Urothelium cell line (cell line): ENCODE measurements at regions not wholly inside any gene's neighbourhood (a gene's known extent, or its start where the extent isn't known, plus 50 kb on each side); places are given as distances from the start of the nearest gene placed in this dataset.
"Not testable (repeated sequence)": the region's sequence is repeated elsewhere in the genome, so short reads cannot be mapped to it uniquely, and the experiment has no call there.

Experiments used
- DNase-seq: peaks from one replicate; pipeline ENCODE4 v3.0.0; 2011; ENCODE audit warnings: low spot score, mixed read lengths
- FAIRE-seq: peaks from 2 replicates; lab custom pipeline; 2011; peaks lifted over from hg19 to GRCh38; lab: Jason Lieb, UNC

- no peak for DNase-seq
Measured at GRCh38 chr7:92976931-92977330, 140.6 kb upstream of the CDK6 start.

GRCh38 chr7:92973974-92974373 is 137.6 kb upstream of the CDK6 start:
- DNase-seq: peak; percentile 53
- FAIRE-seq: no peak

More at GRCh38 chr7:92976931-92977330, 140.6 kb upstream of the CDK6 start:
- no peak for FAIRE-seq

- DNase-seq (peak; percentile 27), FAIRE-seq (peak; percentile 44)
Measured at GRCh38 chr7:92973293-92973731, 136.9 kb upstream of the CDK6 start.

- DNase-seq (no peak), FAIRE-seq (no peak)
Measured at GRCh38 chr7:92972441-92972840, 136.1 kb upstream of the CDK6 start.

GRCh38 chr7:92969061-92969460 is 132.7 kb upstream of the CDK6 start:
- FAIRE-seq (no peak), DNase-seq (no peak)

- DNase-seq (no peak), FAIRE-seq (no peak)
Measured at GRCh38 chr7:92968502-92968901, 132.1 kb upstream of the CDK6 start.

GRCh38 chr7:92967238-92967637 is 130.9 kb upstream of the CDK6 start:
- peak; percentile 56 for FAIRE-seq
- DNase-seq: no peak

GRCh38 chr7:92964141-92964540 is 127.8 kb upstream of the CDK6 start:
- DNase-seq (no peak), FAIRE-seq (no peak)

GRCh38 chr7:92963566-92963965 is 127.2 kb upstream of the CDK6 start:
- DNase-seq (no peak), FAIRE-seq (no peak)

GRCh38 chr7:92961961-92962360 is 125.6 kb upstream of the CDK6 start:
- FAIRE-seq: no peak
- no peak for DNase-seq

GRCh38 chr7:92956575-92956974 is 120.2 kb upstream of the CDK6 start:
- no peak for FAIRE-seq
- DNase-seq: no peak

- FAIRE-seq (no peak), DNase-seq (no peak)
Measured at GRCh38 chr7:92955081-92955480, 118.7 kb upstream of the CDK6 start.

- FAIRE-seq (no peak), DNase-seq (no peak)
Measured at GRCh38 chr7:92953657-92954056, 117.3 kb upstream of the CDK6 start.

- no peak for FAIRE-seq
- DNase-seq: no peak
Measured at GRCh38 chr7:92949748-92950147, 113.4 kb upstream of the CDK6 start.

- no peak for DNase-seq
- FAIRE-seq: no peak
Measured at GRCh38 chr7:92945840-92946239, 109.5 kb upstream of the CDK6 start.

GRCh38 chr7:92944633-92945032 is 108.3 kb upstream of the CDK6 start:
- no peak for FAIRE-seq

GRCh38 chr7:92942706-92943105 is 106.3 kb upstream of the CDK6 start:
- not testable (repeated sequence) for DNase-seq, FAIRE-seq

More at GRCh38 chr7:92944633-92945032, 108.3 kb upstream of the CDK6 start:
- DNase-seq: no peak

GRCh38 chr7:92939666-92940360 is 103.4 kb upstream of the CDK6 start:
- FAIRE-seq (no peak), DNase-seq (no peak)

- no peak for FAIRE-seq
- DNase-seq: no peak
Measured at GRCh38 chr7:92934096-92934495, 97.7 kb upstream of the CDK6 start.

- DNase-seq (no peak), FAIRE-seq (no peak)
Measured at GRCh38 chr7:92932450-92932849, 96.1 kb upstream of the CDK6 start.

- FAIRE-seq (no peak), DNase-seq (no peak)
Measured at GRCh38 chr7:92930404-92930803, 94.0 kb upstream of the CDK6 start.

GRCh38 chr7:92926697-92927044 is 90.3 kb upstream of the CDK6 start:
- no peak for FAIRE-seq

More at GRCh38 chr7:92926697-92927044, 90.3 kb upstream of the CDK6 start:
- no peak for DNase-seq
